Esophagus muscularis mucosa (tissue), 3 donors: ENCODE measurements at regions not wholly inside any gene's neighbourhood (a gene's known extent, or its start where the extent isn't known, plus 50 kb on each side); places are given as distances from the start of the nearest gene placed in this dataset.

Source experiments
- CTCF ChIP-seq, 3 experiments: fragments of 200-600 bp in 2 of 3; fragments of 450-650 bp in 1 of 3; sonication (generic) in 2 of 3; IDR thresholded peaks; one replicate each; pipeline ENCODE4 v1.5.1; 2017 to 2019; ENCODE audit warnings: antibody characterized with exemption in 3 of 3, mild to moderate bottlenecking in 2 of 3, moderate library complexity in 1 of 3
- POLR2A ChIP-seq: fragments of 450-650 bp; IDR thresholded peaks from one replicate; pipeline ENCODE4 v1.6.1; 2017; ENCODE audit warnings: antibody characterized with exemption, moderate library complexity, mild to moderate bottlenecking, low read depth
- POLR2AphosphoS5 ChIP-seq, 2 donors: sonication (generic); formaldehyde crosslinking; IDR thresholded peaks; one replicate each; pipeline ENCODE4 v1.6.1; 2017; ENCODE audit warnings: antibody characterized with exemption in 2 of 2

- TF ChIP-seq CTCF (IDR thresholded peaks at IDR 0.05) (no peak), POLR2AphosphoS5 (IDR thresholded peaks at IDR 0.05) (no peak), POLR2A (no peak)
These were observed 70.5 kb upstream of the CSF1 start for GRCh38 chr1:109840011-109840629.
